HG02884 (cell line): ENCODE measurements at regions not wholly inside any gene's neighbourhood (a gene's known extent, or its start where the extent isn't known, plus 50 kb on each side); places are given as distances from the start of the nearest gene placed in this dataset.
A peak's percentile ranks its signal among the peaks of the same experiment; 100 is the strongest.
"Not testable (repeated sequence)": the region's sequence is repeated elsewhere in the genome, so short reads cannot be mapped to it uniquely, and the experiment has no call there.

Source experiments
- ATAC-seq: cut with Tn5 transposase; IDR thresholded peaks from one replicate; pipeline ENCODE4 v1.9.1; 2021; ENCODE audit warnings: mild to moderate bottlenecking, moderate library complexity; ENCODE audit not compliant: unreplicated experiment

DNA sequence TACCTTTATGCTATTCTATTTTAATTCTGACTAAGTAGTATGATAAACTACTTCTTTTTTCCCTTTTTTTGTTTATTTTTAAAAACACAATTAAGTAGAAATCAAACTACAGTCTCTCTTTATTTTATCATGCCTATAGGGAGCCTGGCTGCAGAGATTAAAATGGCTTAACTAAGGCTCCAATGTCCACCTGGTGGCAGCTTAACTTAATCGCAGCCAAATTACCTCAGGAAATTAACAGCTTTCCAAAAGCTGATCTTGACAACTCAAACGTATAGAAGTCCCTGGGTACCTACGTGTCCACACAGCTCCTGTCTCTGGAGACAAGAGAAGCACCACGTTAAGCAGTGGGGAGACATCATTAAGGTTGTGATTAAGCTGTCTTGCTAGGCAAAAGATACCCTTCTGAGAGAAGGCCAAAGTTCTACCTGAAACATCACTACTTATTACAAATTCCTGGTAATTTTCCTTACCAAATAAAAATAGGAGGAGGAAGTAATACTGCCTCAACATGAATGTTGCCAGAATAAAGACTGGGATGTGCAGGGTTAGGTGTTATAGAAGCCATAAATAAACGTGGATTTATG lies 63.2 kb upstream of the SNX19 start:
- ATAC-seq = no peak

DNA sequence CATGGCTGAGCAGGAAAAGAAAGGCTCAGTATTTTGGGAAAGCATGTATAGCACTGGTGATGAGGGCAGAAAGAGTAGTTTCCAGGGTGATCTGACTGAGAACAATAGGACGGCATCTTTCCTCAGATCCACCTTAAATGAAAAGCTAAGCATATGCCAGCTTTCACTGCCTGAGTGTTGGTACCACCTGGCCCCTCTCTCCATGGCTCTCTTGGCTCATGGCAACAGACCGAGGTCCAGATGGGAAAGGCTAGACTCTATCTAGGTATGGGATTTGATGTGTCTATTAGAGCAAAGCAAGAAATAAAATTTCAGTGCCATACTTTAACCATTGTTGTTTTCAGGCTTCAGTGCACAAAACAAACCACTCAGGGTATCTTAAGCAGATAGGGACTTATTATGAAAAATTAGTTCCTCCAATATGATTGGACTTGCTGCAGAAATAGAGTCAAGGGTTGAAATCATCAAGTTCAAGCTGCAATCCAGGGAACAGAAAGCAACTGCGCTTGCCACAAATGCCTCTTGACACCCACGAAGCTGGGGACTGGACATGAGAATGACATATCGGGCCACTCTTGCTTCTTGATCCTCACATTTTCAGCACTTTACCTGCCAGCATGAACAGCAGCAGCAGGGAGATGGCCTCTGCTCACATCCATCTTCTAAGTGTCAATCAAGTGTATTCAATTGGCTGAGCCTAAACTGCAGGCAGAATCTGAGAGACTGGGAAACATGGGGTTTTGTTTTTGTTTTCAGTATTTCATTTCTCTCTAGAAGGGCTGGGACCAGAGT lies 64.0 kb upstream of the SNX19 start:
- no peak for ATAC-seq

DNA sequence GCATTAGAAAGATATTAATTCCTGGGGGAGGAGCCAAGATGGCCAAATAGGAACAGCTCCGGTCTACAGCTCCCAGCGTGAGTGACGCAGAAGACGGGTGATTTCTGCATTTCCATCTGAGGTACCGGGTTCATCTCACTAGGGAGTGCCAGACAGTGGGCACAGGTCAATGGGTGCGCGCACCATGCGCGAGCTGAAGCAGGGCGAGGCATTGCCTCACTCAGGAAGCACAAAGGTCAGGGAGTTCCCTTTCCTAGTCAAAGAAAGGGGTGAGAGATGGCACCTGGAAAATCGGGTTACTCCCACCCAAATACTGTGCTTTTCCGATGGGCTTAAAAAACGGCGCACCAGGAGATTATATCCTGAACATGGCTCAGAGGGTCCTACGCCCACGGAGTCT lies 68.0 kb upstream of the SNX19 start:
- ATAC-seq = not testable (repeated sequence)

GRCh38 chr11:130992788-130993187 lies 76.5 kb upstream of the SNX19 start:
- ATAC-seq = no peak

DNA sequence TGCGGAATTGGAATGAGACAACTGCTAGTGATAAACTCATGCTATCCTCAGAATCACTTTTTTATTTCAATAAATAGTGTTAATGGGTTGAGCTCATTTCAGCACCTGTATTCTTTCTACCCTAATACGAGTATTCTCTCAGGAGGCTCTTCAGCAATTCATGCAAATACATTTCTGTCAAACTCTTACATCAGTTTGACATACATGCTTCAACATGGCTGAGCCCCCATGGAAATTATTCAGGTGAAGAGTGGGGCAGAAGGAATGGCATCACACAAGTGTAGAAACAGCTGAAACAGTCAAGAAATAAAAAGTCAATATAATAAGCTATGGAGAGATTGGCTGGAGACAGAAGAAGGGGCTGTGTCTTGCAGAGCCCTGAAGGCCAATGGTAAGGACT lies 77.8 kb upstream of the SNX19 start:
- ATAC-seq = no peak

- ATAC-seq = no peak
Measured at GRCh38 chr11:130995266-130995665, 79.0 kb upstream of the SNX19 start.

GRCh38 chr11:130997278-130997677 lies 81.0 kb upstream of the SNX19 start:
- no peak for ATAC-seq

DNA sequence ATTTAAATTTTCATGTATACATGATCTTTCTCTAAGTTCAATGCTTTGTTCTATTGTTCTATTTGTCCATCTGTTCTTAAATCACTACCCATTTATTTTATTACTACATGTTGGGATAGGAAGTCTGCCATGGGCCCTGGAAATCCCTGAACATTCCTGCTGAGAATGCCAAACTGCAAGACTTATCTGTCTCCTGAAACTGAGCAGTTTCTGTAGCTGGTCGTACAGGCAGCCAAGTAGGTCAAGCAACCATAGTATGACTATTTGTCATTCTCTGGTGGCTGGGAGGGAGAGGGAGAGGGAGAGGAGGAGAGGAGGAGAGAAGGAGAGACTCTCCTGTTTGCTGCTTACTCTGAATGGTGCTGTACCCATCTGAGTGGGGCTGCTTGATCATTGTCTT lies 82.8 kb upstream of the SNX19 start:
- no peak for ATAC-seq

- no peak for ATAC-seq
Measured at GRCh38 chr11:130999992-131000770, 83.9 kb upstream of the SNX19 start.

DNA sequence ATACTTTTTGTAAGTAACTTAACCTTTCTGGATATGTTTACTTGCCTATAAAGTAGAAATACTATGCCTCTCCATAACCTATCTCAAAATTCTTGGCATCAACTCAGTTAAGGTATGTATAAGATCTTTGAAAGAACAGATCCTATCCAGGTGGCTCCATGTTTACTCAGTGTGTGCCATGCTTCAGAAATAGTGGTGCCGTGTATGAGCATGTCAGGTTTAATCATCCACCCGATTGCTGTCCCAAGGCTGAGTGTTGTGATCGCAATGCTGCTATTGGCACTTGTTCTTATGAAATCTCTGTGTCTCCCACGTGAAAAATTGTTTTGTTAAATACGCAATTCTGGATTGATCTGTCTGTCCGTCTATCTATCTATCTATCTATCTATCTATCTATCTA lies 85.9 kb upstream of the SNX19 start:
- no peak for ATAC-seq

- ATAC-seq = no peak
Measured at GRCh38 chr11:131005829-131006228, 89.5 kb upstream of the SNX19 start.

- ATAC-seq = peak; percentile 42
Measured at GRCh38 chr11:131025020-131025419, 108.7 kb upstream of the SNX19 start.

DNA sequence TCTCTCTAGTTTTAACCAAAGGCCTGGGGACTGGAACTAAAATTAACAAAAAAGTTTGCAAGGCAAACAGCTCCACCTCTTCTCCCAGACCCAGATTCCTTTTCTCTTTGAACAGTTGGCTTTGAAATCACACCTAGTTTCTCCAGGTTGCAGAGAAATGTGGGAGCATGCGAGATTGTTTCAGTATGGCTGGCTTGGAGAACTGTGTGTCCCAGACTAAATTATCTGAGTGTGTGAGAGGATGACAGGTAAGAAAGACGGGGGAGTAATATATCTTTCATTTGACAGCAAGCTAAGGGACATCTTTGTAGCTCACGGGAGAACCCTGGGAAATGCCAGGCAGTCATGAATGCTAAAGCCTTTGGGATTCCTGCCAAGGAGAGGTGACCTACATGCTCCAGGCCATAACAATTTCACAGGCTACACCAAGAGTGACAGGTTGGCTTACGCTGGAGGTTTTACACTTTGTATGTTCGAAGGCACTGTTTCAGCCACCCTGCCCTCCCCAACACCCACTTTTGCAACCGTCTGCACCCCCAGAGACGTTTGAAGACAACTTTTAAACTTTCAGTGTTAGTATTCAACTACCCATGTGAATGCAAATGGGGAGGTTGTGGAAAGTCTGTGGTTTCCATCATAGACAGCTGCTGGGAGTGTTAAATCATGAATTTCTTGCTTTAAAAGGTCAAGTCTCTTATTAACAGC lies 109.3 kb upstream of the SNX19 start:
- peak; percentile 87 for ATAC-seq

GRCh38 chr11:131027491-131027890 lies 111.2 kb upstream of the SNX19 start:
- no peak for ATAC-seq

GRCh38 chr11:131033151-131033651 lies 116.9 kb upstream of the SNX19 start:
- no peak for ATAC-seq

DNA sequence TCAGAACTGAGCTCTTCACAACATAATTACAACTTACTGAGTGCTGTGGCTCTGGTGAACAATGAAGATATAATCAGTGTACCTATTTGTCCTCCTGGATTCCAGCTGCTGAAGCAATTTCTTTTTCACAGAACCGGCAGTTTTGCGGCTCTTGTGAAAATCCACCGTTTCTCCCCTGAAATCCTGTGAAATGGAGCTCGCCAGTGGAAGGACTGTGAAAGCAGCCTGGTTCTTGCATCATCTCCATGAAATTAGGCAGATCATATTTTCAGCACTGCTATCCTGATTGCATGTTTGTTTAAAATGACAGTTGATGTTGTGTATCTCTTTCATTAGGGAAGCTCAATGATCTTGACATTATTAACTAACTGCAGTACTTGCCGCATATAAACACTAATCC lies 120.2 kb upstream of the SNX19 start:
- no peak for ATAC-seq

DNA sequence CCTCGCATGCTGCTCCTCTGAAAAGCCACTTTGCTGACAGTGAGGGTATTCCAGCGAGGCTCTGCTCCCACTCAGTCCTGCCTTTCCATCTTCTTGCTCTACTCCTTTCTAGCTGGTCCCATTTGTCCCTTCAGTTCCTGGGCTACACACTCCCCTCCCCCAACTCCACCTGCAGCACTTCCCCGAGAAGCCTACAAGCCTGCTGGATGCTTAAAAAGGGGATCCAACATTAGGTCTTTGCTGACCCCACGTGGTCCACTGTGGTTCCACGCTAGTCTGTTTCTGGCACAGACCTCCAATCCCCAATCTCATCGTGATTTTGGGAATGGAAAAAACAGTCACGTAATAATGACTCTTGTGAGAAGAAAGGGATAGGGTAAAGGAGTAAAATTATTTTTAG lies 121.6 kb upstream of the SNX19 start:
- no peak for ATAC-seq

DNA sequence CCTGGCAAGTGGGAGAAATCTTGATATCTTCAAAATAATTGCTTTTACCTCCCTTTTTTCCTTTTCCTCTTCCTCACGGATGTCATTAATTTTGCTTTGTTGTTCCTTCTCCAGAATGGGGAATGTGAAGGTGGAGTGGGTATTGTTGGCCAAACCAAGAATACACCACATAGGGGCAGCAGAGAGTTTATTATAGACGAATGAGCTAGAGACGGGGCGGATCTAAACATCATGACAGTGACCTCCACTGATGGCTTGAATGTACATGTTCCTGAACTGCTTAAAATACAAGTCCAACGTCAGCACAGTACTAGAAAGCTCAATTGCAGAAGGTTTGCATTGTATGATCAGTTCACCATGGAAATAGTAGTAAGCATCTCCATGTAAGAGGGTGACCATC lies 122.3 kb upstream of the SNX19 start:
- peak; percentile 63 for ATAC-seq

DNA sequence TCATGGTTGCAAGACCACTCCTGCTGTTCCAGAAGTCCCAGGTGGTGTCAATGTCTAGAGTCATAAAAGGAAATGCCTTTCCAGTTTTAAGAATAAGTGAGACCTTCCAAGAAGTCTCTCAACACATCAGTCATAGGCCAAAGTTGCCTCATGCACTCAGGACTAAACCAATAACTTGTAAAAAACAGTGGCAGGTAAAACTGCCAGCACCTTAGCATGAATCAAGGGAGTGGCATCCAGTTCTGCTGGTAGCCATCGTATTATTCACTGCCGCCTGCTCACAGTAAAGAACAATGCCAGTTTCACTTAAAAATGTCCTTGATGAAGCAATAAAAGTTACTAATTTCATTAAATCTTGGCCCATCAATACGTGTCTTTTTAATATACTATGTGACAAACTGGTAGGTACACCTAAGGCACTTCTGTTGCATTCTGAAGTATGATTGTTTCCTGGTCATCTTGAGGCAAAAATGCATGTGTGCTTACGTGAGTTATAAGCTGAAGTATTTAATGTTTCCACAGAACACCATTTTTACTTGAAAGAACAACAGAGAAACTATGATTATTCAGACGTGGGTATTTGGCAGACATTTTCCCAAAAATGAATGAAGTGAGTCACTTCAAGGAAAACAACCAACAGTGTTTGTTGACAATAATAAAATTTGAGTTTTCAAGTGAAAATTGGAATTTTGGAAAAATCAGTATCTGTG lies 125.2 kb upstream of the SNX19 start:
- ATAC-seq = no peak

GRCh38 chr11:131042041-131042390 lies 125.7 kb upstream of the SNX19 start:
- no peak for ATAC-seq

- no peak for ATAC-seq
Measured at GRCh38 chr11:131043251-131043650, 127.0 kb upstream of the SNX19 start.
